Hindlimb muscle (tissue), 1 donor: ENCODE measurements at regions not wholly inside any gene's neighbourhood (a gene's known extent, or its start where the extent isn't known, plus 50 kb on each side); places are given as distances from the start of the nearest gene placed in this dataset.
"Not testable (repeated sequence)": the region's sequence is repeated elsewhere in the genome, so short reads cannot be mapped to it uniquely, and the experiment has no call there.

Experiments
- DNase-seq: peaks from one replicate; pipeline ENCODE4 v3.0.0-alpha.2; 2013

GRCh38 chr17:70739065-70739464 is 569.7 kb downstream of the KCNJ2 start:
- no peak for DNase-seq

DNA sequence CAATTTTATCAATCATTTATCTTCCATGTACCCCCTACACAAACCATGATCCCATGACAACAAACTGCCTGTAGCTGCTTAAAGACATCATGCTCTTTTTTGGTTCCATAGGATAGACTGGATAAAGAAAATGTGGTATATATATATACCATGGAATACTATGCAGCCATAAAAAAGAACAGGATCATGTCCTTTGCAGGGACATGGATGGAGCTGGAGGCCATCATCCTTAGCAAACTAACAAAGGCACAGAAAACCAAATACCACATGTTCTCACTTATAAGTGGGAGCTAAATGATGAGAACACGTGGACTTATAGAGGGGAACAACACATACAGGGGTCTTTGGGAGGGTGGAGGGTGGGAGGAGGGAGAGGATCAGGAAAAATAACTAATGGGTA is 577.2 kb downstream of the KCNJ2 start:
- DNase-seq: not testable (repeated sequence)

GRCh38 chr17:70750983-70751382 is 581.7 kb downstream of the KCNJ2 start:
- no peak for DNase-seq

DNA sequence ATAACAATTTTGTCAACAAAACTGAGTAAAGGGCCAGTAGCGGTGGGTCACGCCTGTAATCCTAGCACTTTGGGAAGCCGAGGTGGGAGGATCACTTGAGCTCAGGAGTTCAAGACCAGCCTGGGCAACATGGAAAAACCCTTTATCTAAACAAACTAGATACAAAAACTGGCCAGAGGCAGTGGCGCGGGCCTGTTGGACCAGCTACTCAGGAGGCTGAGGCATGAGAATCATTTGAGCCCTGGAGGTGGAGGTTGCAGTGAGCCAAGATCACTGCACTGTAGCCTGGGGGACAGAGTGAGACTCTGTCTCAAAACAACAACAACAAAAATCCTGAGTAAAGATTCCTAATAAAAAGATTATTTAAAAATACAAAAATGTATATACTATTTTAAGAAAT is 583.1 kb downstream of the KCNJ2 start:
- not testable (repeated sequence) for DNase-seq

DNA sequence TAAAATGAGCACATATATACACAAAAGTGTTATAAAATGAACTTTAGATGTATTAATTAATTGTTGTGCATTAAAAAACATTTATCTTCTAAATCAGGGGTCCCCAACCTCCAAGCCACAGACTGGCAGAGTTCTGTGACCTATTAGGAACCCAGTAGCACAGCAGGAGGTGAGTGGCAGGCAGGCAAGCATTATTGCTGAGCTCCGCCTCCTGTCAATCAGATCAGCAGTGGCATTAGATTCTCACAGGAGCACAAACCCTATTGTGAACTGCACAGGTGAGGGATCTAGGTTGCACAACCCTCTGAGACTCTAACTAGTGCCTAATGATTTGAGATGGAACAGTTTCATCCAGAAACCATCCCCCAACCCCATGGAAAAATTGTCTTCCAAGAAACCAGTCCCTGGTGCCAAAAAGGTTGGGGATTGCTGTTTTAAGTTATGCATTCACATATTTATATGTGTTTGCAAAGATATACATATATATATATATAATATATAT is 583.7 kb downstream of the KCNJ2 start:
- no peak for DNase-seq

DNA sequence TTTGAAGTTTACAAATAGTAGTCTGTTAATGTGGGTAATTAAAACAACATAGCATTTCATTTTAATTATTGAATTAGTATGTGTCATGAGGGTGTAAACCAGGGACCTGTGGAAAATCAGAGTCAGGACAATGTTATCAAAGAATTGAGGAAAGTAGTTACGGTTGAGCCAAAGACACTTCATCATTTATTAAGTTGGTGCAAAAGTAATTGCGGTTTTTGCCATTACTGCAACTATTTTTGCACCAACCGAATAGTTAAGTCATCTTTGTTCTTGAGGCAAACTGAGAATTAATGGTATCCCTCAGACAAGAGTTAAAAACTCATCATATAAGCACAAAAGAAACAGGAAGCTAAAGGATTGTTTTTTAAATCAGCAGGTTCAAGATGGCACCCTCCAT is 593.7 kb downstream of the KCNJ2 start:
- no peak for DNase-seq

GRCh38 chr17:70767102-70767701 is 597.9 kb downstream of the KCNJ2 start:
- peak; percentile 17 for DNase-seq

GRCh38 chr17:70769956-70770355 is 600.6 kb downstream of the KCNJ2 start:
- DNase-seq: no peak

DNA sequence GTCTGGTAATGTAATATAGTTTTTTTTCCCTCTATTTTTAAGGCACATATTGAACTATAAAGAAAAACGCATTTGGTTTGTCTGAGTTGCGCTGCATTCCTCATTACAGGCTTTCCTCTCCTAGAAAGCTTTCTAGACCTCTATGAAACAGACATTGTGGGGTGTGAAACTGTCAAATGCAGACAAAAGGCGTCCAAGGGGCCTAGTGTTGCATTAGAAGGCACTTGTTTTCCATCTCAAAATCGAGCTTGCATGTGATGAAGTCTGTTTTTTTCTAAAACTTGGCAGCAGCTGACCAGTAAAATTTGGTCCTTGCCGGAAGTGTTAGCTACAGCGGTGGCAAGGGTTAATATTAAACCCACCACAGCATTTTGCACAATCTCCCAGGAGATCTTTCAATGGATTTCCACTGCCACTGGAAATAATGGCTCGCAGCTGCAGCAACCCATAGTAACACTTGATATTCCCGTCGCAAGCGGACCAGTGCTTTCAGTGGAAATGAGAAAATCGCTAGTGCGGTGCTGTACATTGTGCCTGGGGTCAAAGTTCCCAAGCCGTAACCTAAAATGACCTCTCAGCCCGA is 602.6 kb downstream of the KCNJ2 start:
- DNase-seq: no peak

DNA sequence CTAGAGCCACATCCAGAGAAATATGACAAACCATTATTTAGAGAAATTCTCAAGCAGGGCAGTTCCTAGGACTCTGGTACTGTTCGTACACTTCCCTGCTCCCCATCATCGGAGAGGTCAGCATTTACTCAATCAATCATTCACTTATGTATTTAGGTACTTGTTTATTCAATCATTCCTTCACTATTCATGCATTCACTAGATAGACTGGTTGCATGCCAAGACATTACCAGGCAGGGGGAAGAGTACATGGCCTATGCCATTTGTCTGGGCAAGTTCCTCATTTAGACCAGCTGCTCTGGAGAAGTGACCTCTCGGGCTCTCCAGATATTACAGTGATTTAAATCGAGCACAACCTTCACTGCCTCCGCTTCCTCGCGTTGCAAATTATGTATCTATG is 603.4 kb downstream of the KCNJ2 start:
- no peak for DNase-seq

DNA sequence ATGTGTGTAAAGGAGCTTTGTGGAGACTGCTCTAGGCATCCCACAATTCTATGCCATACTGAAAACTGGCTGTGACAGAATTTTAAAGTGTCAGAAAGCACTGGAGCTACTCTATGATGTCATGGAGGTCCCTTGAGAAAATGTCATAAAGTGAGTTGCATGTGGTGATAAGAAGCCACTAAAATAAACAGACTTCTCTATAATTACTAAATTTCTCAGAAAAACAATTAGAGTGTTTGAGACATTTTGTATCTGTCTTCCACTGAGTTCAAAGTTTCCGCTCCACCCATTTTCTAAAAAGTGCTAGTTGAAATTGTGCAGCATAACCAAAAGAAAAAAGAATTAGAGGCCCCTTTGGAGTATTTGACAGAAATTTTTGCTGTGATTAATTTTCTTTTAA is 603.9 kb downstream of the KCNJ2 start:
- DNase-seq: no peak

GRCh38 chr17:70774339-70775117 is 605.2 kb downstream of the KCNJ2 start:
- DNase-seq: no peak

GRCh38 chr17:70775679-70776078 is 606.3 kb downstream of the KCNJ2 start:
- no peak for DNase-seq

DNA sequence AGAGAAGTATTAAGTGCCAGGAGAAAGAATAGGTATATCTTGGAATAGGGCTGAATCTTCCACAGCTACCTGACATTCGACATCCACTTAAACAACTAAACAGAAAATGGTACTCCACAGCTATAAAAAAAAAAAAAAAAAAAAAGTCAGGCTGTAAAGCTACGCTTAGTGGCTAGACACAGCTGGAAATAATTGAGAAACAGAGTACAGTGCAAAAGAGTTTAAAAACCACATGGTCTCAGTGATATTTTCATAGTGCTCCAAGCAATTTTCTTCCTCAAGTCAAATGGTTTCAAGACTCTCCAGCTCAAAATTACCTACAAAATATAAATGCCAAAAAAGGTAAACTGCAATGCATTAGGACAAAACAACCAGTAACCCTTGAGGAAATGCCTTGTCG is 607.1 kb downstream of the KCNJ2 start:
- DNase-seq: no peak

DNA sequence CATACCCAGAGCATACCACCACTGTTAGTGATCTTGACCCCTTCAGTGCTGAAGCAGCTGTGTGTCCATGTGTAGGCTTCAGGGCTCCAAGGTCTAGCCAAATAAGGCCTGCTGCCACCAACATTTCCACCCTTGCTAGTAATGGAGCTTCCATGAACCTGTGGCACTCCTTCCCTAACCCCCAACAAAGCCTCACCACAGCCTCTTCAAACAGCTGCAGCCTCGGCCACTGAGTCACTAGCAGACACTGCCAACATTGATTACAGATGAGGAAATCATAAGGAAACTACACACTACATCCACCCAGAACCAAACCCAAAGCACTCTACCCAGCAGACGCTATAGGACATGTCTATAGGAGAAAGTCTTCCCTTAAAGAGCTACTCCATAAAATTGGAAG is 610.7 kb downstream of the KCNJ2 start:
- no peak for DNase-seq

- no peak for DNase-seq
Measured at GRCh38 chr17:70786081-70786480, 616.7 kb downstream of the KCNJ2 start.

GRCh38 chr17:70787721-70788300 is 618.5 kb downstream of the KCNJ2 start:
- DNase-seq: peak; percentile 23

GRCh38 chr17:70791748-70792443 is 622.6 kb downstream of the KCNJ2 start:
- no peak for DNase-seq

- DNase-seq: no peak
Measured at GRCh38 chr17:70794738-70795137, 625.4 kb downstream of the KCNJ2 start.

GRCh38 chr17:70795620-70796019 is 626.3 kb downstream of the KCNJ2 start:
- DNase-seq: no peak

DNA sequence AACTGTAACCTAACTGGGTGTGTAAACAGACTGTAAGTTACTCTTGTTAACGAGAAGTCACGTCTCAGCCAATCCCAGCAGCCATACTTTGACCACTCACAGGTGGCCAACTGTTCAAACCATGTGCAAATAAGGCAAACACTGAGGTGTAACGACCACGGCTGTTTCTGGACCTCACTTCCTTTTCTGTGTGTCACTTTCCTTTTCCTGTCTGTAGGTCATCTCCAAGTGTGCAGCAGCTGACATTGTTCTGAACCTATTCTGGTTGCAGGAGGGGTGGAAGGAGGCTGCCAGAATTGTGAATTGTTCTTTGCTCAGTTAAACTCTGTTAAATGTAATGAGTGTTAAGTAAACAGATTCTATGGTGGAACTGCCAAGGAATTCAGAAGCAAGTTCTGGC is 627.4 kb downstream of the KCNJ2 start:
- DNase-seq: no peak

DNA sequence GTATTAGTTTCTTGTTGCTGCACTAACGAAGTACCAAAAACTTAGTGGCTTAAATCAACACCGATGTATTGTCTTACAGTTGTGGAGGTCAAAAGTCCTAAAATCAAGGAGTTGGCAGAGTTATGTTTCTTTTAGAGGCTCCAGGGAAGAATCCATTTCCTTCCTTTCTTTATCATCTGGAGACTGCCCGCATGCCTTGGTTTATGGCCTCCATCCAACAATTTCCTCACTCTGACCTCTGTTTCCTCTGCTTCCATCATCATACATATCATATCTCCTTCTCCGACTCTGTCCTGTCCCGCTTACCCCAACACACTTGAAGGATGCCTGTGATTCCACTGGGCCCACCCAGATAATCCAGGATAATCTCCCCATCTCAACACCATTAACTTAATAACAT is 627.8 kb downstream of the KCNJ2 start:
- DNase-seq: no peak

GRCh38 chr17:70804161-70804560 is 634.8 kb downstream of the KCNJ2 start:
- DNase-seq: no peak
